AG09309 (cell line): ENCODE measurements at regions not wholly inside any gene's neighbourhood (a gene's known extent, or its start where the extent isn't known, plus 50 kb on each side); places are given as distances from the start of the nearest gene placed in this dataset.

Source experiments
- DNase-seq: peaks from one replicate; pipeline ENCODE4 v3.0.0-alpha.2; 2010; ENCODE audit warnings: low read depth
- H3K4me3 ChIP-seq: 2 replicates; pipeline ENCODE4 v1.5.1; 2011; ENCODE audit warnings: mild to moderate bottlenecking, low read depth, low read length, moderate library complexity; ENCODE audit not compliant: control insufficient read depth
- TF ChIP-seq, protein P1 (sequence below): IDR thresholded peaks from 2 replicates; pipeline ENCODE4 v1.5.1; 2011; ENCODE audit warnings: mild to moderate bottlenecking, low read depth, low read length, inconsistent platforms; ENCODE audit not compliant: insufficient read depth, control insufficient read depth; ENCODE audit errors: missing control alignments

DNA sequence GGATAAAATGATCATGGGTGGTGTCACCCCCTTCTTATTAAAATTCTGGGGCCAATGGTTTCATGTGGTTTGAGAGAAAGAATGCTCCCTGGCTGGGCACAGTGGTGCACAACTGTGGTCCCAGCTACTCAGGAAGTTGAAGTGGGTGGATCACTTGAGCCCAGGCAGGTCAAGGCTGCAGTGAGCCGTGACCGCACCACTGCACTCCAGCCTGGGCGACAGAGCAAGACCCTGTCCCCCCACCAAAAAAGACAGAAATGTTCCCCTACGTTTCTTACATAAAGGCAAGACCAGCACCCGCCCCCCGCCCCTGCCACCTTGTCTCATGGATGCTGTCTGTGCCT, 53.0 kb upstream of the ID2 start:
- DNase-seq, result no peak
- H3K4me3 ChIP-seq, result no peak overlapping the region
- TF ChIP-seq, protein P1, sequence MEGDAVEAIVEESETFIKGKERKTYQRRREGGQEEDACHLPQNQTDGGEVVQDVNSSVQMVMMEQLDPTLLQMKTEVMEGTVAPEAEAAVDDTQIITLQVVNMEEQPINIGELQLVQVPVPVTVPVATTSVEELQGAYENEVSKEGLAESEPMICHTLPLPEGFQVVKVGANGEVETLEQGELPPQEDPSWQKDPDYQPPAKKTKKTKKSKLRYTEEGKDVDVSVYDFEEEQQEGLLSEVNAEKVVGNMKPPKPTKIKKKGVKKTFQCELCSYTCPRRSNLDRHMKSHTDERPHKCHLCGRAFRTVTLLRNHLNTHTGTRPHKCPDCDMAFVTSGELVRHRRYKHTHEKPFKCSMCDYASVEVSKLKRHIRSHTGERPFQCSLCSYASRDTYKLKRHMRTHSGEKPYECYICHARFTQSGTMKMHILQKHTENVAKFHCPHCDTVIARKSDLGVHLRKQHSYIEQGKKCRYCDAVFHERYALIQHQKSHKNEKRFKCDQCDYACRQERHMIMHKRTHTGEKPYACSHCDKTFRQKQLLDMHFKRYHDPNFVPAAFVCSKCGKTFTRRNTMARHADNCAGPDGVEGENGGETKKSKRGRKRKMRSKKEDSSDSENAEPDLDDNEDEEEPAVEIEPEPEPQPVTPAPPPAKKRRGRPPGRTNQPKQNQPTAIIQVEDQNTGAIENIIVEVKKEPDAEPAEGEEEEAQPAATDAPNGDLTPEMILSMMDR, result no peak

DNA sequence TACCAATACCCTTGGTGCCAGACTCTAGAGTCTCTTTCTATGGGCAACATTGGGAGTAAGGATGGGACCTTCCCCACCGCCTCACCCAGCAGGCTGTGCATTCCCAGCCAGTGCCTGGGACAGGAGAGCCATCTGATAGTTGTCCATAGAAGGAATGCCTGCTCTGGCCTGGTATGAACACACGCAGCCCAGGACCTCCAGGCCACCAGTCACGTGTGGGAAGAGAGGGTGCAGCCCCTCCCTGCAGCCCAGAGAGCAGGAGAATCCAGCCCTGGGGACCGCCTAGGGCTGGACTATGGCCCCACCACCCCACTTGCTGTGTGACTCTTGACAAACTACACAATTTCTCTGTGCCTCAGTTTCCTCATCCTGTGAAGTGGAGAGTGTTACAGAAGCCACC, 52.5 kb upstream of the ID2 start:
- TF ChIP-seq, protein P1, result no peak
- DNase-seq, result no peak
- H3K4me3 ChIP-seq, result no peak overlapping the region

DNA sequence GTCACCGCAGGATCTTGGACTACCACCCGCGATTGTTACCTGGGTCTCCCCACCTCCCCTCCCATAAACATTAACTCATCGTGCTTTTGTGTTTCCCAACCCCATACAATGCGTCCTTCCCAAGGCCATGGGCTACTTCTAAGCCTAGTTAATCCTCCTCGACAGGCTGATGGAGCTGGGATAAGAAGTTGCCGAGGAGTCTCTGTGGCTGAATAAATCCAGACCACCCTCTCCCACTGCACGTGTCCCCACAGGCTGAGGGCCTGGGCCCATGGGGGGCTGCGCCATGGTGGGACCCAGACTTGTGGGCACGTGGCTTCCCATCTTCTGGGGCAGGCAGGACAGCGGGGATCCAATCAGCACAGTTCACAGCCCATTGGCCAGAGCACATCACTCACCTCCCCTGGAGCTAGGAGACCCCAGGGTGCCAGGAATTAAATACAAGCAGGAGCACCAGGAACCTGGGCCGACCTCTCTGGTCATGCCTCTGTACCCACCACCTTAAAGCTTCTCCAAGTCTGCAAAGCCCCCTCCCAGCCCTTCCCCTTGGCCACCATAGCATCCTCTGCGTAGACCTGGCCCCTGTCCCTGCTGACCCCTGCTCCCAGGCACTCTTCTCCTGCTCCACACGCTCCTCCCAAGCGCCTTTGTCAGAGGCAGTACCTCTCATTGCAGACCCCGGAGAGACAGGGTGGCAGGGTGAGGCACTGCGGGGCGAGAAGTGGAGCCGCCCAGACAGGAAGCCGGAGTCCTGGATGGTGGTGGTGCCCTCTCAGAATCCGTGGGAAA, 51.0 kb upstream of the ID2 start:
- H3K4me3 ChIP-seq, result no peak overlapping the region
- no peak for DNase-seq
- TF ChIP-seq, protein P1, result no peak

DNA sequence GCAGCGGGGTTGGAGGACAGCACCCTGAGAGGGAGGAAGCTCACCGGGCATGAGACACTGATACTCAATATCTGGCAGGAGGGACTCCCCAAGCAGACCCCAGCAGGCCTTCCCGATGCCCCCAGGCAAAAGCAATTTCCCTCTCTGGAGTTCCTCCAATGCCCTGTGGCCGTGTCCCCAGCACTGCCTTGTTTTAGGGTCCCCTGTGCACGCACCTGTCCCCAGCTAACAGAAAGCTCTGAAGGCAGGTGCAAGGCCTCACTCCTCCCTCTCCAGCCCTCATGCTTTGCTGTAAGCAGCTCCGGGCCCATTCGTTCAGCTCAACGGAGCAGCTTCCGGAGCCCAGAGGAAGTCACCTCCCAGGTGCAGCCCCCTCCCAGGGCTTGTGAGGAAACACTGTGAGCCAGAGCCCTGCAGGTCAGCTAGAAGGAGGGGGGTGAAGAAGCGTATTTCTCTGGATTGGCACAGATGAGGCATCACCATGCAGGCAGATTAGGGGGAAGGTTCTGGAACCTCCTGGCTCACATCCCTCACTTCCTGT, 50.3 kb upstream of the ID2 start:
- TF ChIP-seq, protein P1, result no peak
- no peak overlapping the region for H3K4me3 ChIP-seq
- DNase-seq, result no peak
